ENCODE measurements at regions not wholly inside any gene's neighbourhood (a gene's known extent, or its start where the extent isn't known, plus 50 kb on each side); places are given as distances from the start of the nearest gene placed in this dataset.

DNA sequence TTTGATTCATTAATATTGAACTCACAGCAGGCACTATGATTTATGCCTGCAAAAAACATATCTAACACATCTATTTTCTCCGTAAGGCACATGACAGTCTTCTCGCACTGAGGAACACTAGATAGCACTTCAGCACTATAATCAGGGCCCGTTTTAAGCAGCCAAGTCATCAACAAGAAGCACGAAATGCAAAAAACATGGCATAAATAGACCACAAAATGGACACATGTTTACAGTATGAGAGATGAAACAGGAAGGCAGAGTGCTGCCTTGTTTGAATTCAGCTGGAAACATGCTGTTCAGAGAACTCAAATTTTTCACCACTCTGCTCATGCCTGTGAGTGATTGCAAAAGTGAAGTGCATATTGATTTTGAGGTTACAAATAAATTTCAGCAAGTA lies 205.8 kb upstream of the PDGFD start:
- TF ChIP-seq POLR2A (IDR thresholded peaks at IDR 0.05): no peak
- TF ChIP-seq, protein P1, sequence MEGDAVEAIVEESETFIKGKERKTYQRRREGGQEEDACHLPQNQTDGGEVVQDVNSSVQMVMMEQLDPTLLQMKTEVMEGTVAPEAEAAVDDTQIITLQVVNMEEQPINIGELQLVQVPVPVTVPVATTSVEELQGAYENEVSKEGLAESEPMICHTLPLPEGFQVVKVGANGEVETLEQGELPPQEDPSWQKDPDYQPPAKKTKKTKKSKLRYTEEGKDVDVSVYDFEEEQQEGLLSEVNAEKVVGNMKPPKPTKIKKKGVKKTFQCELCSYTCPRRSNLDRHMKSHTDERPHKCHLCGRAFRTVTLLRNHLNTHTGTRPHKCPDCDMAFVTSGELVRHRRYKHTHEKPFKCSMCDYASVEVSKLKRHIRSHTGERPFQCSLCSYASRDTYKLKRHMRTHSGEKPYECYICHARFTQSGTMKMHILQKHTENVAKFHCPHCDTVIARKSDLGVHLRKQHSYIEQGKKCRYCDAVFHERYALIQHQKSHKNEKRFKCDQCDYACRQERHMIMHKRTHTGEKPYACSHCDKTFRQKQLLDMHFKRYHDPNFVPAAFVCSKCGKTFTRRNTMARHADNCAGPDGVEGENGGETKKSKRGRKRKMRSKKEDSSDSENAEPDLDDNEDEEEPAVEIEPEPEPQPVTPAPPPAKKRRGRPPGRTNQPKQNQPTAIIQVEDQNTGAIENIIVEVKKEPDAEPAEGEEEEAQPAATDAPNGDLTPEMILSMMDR (IDR thresholded peaks at IDR 0.05): no peak
- no peak for TF ChIP-seq POLR2AphosphoS5 (IDR thresholded peaks at IDR 0.05)
- TF ChIP-seq EP300 (IDR thresholded peaks at IDR 0.05): no peak

Data from stomach (tissue), 4 donors.